Ishikawa (cell line): ENCODE measurements at regions not wholly inside any gene's neighbourhood (a gene's known extent, or its start where the extent isn't known, plus 50 kb on each side); places are given as distances from the start of the nearest gene placed in this dataset.

Source experiments
- CEBPB ChIP-seq: IDR thresholded peaks from 2 replicates; pipeline ENCODE4 v1.6.1; 2012
- CREB1 ChIP-seq: IDR thresholded peaks from 2 replicates; pipeline ENCODE4 v1.6.1; 2012; ENCODE audit warnings: low read depth
- EGR1 ChIP-seq: IDR thresholded peaks from 2 replicates; pipeline ENCODE4 v1.6.1; 2012
- EP300 ChIP-seq: IDR thresholded peaks from 2 replicates; pipeline ENCODE4 v1.6.1; 2012; ENCODE audit warnings: borderline replicate concordance
- NFIC ChIP-seq: IDR thresholded peaks from 2 replicates; pipeline ENCODE4 v1.6.1; 2012
- RAD21 ChIP-seq: IDR thresholded peaks from 2 replicates; pipeline ENCODE4 v1.6.1; 2012; ENCODE audit warnings: low read depth
- TEAD4 ChIP-seq: IDR thresholded peaks from 2 replicates; pipeline ENCODE4 v1.6.1; 2012
- ZBTB7A ChIP-seq: IDR thresholded peaks from 2 replicates; pipeline ENCODE4 v1.6.1; 2012; ENCODE audit warnings: low read depth
- TF ChIP-seq, protein P1 (sequence below): IDR thresholded peaks from 2 replicates; pipeline ENCODE4 v1.6.1; 2012; ENCODE audit warnings: low read depth, mild to moderate bottlenecking
- TF ChIP-seq, protein P2 (sequence below): IDR thresholded peaks from 2 replicates; pipeline ENCODE4 v1.6.1; 2012
- TF ChIP-seq, protein P3 (sequence below): IDR thresholded peaks from 2 replicates; pipeline ENCODE4 v1.6.1; 2012

DNA sequence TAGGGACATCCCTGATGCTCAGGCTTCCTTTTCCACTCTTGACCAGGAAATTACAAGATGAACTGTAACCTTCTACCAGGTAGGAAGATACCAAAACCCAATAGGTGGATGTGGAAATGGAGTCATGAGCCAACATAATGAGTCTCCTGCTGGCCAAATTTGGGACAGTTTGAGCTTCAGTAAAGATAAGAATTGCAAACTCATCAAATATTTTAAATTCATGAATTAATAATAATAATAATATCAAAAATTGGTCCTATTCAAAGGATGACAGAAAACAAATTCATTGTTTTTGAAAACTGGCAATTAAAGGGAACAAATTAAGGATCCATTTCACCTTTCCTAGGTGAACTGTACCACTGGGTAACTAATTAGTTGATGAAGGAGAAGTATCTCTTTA lies 309.7 kb downstream of the NEK10 start:
- TF ChIP-seq CEBPB (no peak), EGR1 (no peak), CREB1 (no peak), ZBTB7A (no peak), EP300 (no peak), RAD21 (no peak), TEAD4 (no peak), NFIC (no peak)
- TF ChIP-seq, protein P1, sequence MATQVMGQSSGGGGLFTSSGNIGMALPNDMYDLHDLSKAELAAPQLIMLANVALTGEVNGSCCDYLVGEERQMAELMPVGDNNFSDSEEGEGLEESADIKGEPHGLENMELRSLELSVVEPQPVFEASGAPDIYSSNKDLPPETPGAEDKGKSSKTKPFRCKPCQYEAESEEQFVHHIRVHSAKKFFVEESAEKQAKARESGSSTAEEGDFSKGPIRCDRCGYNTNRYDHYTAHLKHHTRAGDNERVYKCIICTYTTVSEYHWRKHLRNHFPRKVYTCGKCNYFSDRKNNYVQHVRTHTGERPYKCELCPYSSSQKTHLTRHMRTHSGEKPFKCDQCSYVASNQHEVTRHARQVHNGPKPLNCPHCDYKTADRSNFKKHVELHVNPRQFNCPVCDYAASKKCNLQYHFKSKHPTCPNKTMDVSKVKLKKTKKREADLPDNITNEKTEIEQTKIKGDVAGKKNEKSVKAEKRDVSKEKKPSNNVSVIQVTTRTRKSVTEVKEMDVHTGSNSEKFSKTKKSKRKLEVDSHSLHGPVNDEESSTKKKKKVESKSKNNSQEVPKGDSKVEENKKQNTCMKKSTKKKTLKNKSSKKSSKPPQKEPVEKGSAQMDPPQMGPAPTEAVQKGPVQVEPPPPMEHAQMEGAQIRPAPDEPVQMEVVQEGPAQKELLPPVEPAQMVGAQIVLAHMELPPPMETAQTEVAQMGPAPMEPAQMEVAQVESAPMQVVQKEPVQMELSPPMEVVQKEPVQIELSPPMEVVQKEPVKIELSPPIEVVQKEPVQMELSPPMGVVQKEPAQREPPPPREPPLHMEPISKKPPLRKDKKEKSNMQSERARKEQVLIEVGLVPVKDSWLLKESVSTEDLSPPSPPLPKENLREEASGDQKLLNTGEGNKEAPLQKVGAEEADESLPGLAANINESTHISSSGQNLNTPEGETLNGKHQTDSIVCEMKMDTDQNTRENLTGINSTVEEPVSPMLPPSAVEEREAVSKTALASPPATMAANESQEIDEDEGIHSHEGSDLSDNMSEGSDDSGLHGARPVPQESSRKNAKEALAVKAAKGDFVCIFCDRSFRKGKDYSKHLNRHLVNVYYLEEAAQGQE = no peak
- TF ChIP-seq, protein P2, sequence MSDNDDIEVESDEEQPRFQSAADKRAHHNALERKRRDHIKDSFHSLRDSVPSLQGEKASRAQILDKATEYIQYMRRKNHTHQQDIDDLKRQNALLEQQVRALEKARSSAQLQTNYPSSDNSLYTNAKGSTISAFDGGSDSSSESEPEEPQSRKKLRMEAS = no peak
- TF ChIP-seq, protein P3, sequence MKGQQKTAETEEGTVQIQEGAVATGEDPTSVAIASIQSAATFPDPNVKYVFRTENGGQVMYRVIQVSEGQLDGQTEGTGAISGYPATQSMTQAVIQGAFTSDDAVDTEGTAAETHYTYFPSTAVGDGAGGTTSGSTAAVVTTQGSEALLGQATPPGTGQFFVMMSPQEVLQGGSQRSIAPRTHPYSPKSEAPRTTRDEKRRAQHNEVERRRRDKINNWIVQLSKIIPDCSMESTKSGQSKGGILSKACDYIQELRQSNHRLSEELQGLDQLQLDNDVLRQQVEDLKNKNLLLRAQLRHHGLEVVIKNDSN = no peak
